Esophagus squamous epithelium (tissue), 5 donors: ENCODE measurements at regions not wholly inside any gene's neighbourhood (a gene's known extent, or its start where the extent isn't known, plus 50 kb on each side); places are given as distances from the start of the nearest gene placed in this dataset.

Experiments
- DNase-seq: peaks from one replicate; lab custom pipeline; 2025; lab: John Stamatoyannopoulos, UW
- H3K27ac ChIP-seq, 4 donors: fragments of 200-600 bp; sonication (generic); one replicate each; pipeline ENCODE4 v1.5.1; 2016 to 2019; ENCODE audit warnings: mild to moderate bottlenecking in 1 of 4
- H3K27me3 ChIP-seq, 4 donors: fragments of 200-600 bp; sonication (generic); 1 replicate in 3 of 4; 2 replicates in 1 of 4; pipeline versions ENCODE4 v1.5.1 to v1.6.0; 2017 to 2021; ENCODE audit warnings: antibody characterized with exemption in 1 of 4
- H3K36me3 ChIP-seq, 3 donors: fragments of 200-600 bp; sonication (generic); one replicate each; pipeline ENCODE4 v1.5.1; 2016 to 2019
- H3K4me1 ChIP-seq, 3 donors: fragments of 200-600 bp; sonication (generic); one replicate each; pipeline ENCODE4 v1.5.1; 2017 to 2019
- H3K4me3 ChIP-seq, 4 donors: fragments of 200-600 bp; sonication (generic); 1 replicate in 3 of 4; 2 replicates in 1 of 4; pipeline ENCODE4 v1.5.1; 2016 to 2019; ENCODE audit warnings: mild to moderate bottlenecking in 2 of 4, moderate library complexity in 1 of 4
- H3K9me3 ChIP-seq, 3 donors: fragments of 200-600 bp; sonication (generic); one replicate each; pipeline ENCODE4 v1.5.1; 2016 to 2019
- POLR2A ChIP-seq, 4 donors: fragments of 450-650 bp; IDR thresholded peaks; one replicate each; pipeline ENCODE4 v1.6.1; 2017; ENCODE audit warnings: antibody characterized with exemption in 4 of 4, mild to moderate bottlenecking in 4 of 4, moderate library complexity in 3 of 4
- WGBS, 2 donors: methylation state at CpG; one replicate each; pipeline ENCODE4 v1.1.5; 2018; 5-methylcytosine and 5-hydroxymethylcytosine counted together
- intact Hi-C: fragments of 100-400 bp; cut with DNase I; formaldehyde crosslinking; loops from one replicate; pipeline ENCODE4 v1.15.0; 2022
- TF ChIP-seq, protein P1 (sequence below), 6 experiments: fragments of 450-650 bp in 4 of 6; fragments of 200-600 bp in 2 of 6; sonication (generic) in 2 of 6; IDR thresholded peaks; one replicate each; pipeline ENCODE4 v1.5.1; 2016 to 2019; ENCODE audit warnings: antibody characterized with exemption in 6 of 6, mild to moderate bottlenecking in 4 of 6, moderate library complexity in 4 of 6
- donor health status: DM: yes; HTN: yes; CAD: no.

DNA sequence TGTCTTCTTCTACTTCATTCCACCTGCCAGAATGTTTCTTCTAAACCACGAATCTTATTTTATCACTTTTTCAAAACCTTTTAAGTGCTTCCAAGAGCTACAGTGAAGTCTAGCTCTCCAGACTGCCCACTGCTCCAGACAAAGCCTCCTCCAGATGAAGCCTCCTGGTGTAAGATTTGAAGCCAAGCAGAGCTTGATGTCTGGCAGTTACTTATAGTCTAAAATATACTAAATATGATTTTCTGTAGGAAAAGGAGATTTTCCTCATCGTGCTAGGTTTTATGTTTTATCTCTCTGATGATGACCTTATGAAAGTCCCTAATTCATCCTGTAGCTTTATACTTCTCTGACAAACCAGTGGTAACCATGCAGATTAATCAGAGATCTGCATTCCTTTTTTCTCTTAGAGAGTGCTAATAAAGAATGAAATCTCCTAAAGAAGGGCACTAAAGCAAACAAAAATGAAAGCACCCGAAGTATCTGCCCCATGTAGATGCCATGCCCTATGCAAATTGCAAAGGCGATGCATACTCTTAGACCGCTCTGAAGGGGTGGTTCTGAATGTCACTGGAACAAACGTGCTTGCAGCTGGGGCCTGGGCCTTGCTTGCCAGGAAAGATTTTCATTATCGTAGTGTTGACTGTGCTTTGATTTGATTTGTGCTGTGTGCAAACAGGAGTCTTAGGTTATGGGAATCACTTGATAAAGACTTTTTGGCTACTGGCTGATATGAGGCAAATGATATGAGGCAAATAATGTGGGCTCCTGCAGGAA, 314.2 kb downstream of the PID1 start:
- Histone ChIP-seq H3K9me3 (no peaks in the 10 kb centered on the region), H3K27ac (no peak overlapping the region), H3K36me3 (no peaks in the 10 kb centered on the region), H3K27me3 (no peaks in the 10 kb centered on the region), H3K4me3 (no peak overlapping the region), H3K4me1 (no peaks in the 10 kb centered on the region)
- intact Hi-C loops, result no loop called here
- WGBS, 2 donors, result 56 to 59% methylated on average over 7 of the region's 7 CpGs
- no peak for TF ChIP-seq POLR2A (IDR thresholded peaks at IDR 0.05)
- TF ChIP-seq, protein P1, sequence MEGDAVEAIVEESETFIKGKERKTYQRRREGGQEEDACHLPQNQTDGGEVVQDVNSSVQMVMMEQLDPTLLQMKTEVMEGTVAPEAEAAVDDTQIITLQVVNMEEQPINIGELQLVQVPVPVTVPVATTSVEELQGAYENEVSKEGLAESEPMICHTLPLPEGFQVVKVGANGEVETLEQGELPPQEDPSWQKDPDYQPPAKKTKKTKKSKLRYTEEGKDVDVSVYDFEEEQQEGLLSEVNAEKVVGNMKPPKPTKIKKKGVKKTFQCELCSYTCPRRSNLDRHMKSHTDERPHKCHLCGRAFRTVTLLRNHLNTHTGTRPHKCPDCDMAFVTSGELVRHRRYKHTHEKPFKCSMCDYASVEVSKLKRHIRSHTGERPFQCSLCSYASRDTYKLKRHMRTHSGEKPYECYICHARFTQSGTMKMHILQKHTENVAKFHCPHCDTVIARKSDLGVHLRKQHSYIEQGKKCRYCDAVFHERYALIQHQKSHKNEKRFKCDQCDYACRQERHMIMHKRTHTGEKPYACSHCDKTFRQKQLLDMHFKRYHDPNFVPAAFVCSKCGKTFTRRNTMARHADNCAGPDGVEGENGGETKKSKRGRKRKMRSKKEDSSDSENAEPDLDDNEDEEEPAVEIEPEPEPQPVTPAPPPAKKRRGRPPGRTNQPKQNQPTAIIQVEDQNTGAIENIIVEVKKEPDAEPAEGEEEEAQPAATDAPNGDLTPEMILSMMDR (IDR thresholded peaks at IDR 0.05), result no peak
- no peak for DNase-seq

DNA sequence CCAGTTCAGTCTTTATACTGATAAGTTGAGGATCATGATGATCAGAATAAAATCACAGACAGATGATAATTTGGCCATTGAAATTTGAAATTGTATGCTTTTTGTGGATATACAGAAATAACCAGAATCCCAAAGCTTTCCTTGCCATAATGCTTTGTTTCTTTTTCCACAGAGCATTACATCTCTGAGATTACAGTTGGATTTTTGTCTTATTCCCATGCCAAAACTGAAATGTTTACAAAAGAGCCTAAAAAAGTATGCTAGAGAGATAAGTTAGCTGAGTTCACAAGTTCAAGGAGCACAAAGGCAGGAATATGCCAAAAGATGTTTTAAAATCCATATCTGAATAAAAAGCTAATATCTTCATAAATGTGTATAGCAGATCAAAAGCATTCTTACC, 321.3 kb downstream of the PID1 start:
- no peak overlapping the region for H3K4me3 ChIP-seq
- TF ChIP-seq POLR2A (IDR thresholded peaks at IDR 0.05), result no peak
- TF ChIP-seq, protein P1 (IDR thresholded peaks at IDR 0.05), result no peak
- no peaks in the 10 kb centered on the region for H3K27me3 ChIP-seq
- no peak for DNase-seq
- no peaks in the 10 kb centered on the region for H3K36me3 ChIP-seq
- no peaks in the 10 kb centered on the region for H3K4me1 ChIP-seq
- no peaks in the 10 kb centered on the region for H3K9me3 ChIP-seq
- H3K27ac ChIP-seq, result no peak overlapping the region
- intact Hi-C loops, result no loop called here

DNA sequence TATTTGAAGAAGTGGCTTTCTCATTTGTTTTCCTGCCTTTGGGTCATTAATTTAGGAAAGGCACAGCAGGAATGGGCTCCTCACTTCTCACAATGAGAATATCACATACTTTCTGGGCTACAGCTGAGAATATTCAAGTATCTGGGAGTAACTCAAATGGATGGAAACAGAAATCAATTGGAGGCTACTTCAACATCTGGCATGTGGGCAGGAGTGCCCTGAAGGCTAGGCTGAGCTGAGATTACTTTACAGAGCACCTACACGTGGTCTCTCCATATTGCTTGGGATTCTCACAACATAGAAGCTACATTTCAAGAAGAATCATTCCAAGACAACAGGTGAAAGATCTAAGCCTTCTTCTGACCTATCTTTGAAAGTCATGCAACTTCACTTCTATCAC, 325.4 kb downstream of the PID1 start:
- Histone ChIP-seq H3K27ac (no peak overlapping the region), H3K27me3 (no peaks in the 10 kb centered on the region), H3K4me3 (no peak overlapping the region), H3K36me3 (no peaks in the 10 kb centered on the region), H3K9me3 (no peaks in the 10 kb centered on the region), H3K4me1 (no peaks in the 10 kb centered on the region)
- intact Hi-C loops, result no loop called here
- no peak for TF ChIP-seq POLR2A (IDR thresholded peaks at IDR 0.05)
- TF ChIP-seq, protein P1 (IDR thresholded peaks at IDR 0.05), result no peak
- WGBS, 2 donors, result 41 to 50% methylated on average over 1 of the region's 1 CpG
- no peak for DNase-seq

DNA sequence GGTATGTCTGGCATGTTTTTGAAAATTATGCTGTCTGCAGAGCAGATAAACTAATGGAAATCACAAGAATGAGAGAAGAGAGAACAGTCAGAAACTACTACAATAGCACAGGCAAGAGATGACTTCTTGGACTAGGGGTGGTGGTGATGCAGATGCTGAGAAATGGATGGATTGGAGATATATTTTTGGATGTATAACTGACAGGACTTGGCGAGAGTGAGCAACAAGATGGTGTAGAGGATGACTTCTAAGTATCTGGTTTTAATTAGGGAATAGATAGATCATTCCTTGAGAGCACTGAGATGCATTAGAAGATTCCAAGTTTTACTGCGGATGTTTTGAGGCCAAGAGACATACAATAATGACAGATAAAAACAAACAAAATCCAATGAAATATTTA, 328.2 kb downstream of the PID1 start:
- 59 to 79% methylated on average over 2 of the region's 2 CpGs for WGBS, 2 donors
- Histone ChIP-seq H3K4me1 (no peaks in the 10 kb centered on the region), H3K27me3 (no peaks in the 10 kb centered on the region), H3K9me3 (no peaks in the 10 kb centered on the region), H3K4me3 (no peak overlapping the region), H3K36me3 (no peaks in the 10 kb centered on the region), H3K27ac (no peak overlapping the region)
- intact Hi-C loops, result no loop called here
- no peak for DNase-seq
- TF ChIP-seq, protein P1 (IDR thresholded peaks at IDR 0.05), result no peak
- no peak for TF ChIP-seq POLR2A (IDR thresholded peaks at IDR 0.05)

DNA sequence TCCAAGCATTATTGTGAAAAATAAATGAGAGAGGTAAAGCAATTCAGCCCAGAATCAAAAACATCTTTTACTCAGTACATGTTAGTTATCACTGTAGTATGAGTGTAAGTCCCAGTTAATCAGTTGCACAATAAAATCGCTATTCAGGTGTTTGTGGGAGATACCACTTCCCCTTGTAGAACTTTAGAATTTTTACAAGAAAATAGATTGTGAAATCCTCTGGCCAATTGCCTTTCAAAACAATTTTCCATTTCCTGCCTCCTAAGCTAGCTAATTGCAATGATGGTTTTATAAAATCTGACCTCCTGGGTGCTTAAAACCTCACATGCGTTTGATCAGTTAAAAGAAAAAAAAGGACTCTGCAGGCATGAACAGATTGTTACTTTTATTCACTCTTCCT, 332.5 kb downstream of the PID1 start:
- Histone ChIP-seq H3K27me3 (no peaks in the 10 kb centered on the region), H3K36me3 (no peaks in the 10 kb centered on the region), H3K9me3 (peaks cover 0 to 17% (median 0%) of the 10 kb centered on the region in 3 donors), H3K4me3 (no peak overlapping the region), H3K4me1 (no peaks in the 10 kb centered on the region), H3K27ac (no peak overlapping the region)
- WGBS, 2 donors, result 51 to 70% methylated on average over 2 of the region's 2 CpGs
- TF ChIP-seq, protein P1 (IDR thresholded peaks at IDR 0.05), result no peak
- no peak for TF ChIP-seq POLR2A (IDR thresholded peaks at IDR 0.05)
- intact Hi-C loops, result no loop called here
- no peak for DNase-seq
